ENCODE measurements at regions not wholly inside any gene's neighbourhood (a gene's known extent, or its start where the extent isn't known, plus 50 kb on each side); places are given as distances from the start of the nearest gene placed in this dataset.

DNA sequence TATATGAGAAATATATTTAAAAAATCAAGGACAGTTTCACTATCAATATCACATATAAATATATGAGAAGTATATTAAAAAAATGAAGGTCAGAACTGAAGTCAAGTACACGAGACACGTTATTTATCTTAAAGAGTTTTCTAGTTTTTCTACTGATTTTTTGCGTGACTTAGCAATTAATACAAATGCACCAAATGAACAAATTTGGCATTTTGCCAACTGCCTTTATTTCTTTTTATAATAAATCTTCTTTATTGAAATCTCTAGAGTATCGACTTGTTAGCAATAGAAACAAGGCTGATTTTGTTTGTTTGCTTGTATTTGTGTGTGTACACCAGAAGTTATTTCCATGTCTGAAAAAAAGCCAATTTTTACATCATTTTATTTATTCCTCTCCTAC lies 1684.7 kb upstream of the RAG2 start:
- DNase-seq (ENCODE audit: low read depth in 2 of 2) = no peak

GRCh38 chr11:38278457-38279141 lies 1680.6 kb upstream of the RAG2 start:
- no peak for DNase-seq (ENCODE audit: low read depth in 2 of 2)

DNA sequence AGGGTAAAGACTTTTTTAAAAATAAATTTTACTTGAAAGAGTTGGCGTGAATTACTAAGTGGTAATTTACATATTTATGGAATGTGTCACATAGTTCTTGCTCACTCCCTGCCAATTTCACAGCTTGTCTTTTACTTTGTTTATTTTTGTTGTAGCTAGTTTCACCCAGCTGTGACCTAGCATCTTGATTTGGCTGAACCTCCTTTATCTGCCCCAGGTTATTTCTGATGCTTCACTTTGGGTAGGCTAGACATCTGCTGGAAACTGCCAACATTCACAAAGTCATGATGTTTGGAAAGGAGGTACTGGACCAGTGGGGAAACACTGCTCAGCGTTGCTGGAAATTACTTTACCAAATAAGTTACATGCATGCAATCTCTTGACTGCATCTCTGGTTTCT lies 1676.0 kb upstream of the RAG2 start:
- DNase-seq (ENCODE audit: low read depth in 2 of 2) = no peak

GRCh38 chr11:38272376-38272775 lies 1674.3 kb upstream of the RAG2 start:
- no peak for DNase-seq (ENCODE audit: low read depth in 2 of 2)

GRCh38 chr11:38266691-38267090 lies 1668.7 kb upstream of the RAG2 start:
- no peak for DNase-seq (ENCODE audit: low read depth in 2 of 2)

- no peak for DNase-seq (ENCODE audit: low read depth in 2 of 2)
Measured at GRCh38 chr11:38256436-38256835, 1658.4 kb upstream of the RAG2 start.

GRCh38 chr11:38254913-38255312 lies 1656.9 kb upstream of the RAG2 start:
- no peak for DNase-seq (ENCODE audit: low read depth in 2 of 2)

DNA sequence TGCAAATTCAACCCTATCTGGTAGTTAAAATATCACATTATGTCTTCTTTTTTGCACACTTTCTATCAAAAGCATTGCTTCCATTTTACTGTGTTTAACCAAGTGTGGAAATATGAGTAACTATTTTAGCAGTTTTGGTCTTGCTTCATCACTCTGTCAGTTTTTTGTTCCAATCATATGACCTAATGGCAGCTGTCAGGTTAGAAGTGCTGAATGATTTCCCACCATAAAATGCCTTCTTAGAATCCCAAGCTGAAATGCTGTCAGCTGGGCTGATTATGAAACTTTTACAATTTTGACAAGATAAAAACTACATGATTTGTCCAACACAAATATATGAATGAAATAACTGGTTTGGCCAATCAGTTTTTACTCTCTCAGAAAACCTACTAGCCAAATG lies 1654.6 kb upstream of the RAG2 start:
- no peak for DNase-seq (ENCODE audit: low read depth in 2 of 2)

- no peak for DNase-seq (ENCODE audit: low read depth in 2 of 2)
Measured at GRCh38 chr11:38246451-38246850, 1648.4 kb upstream of the RAG2 start.

DNA sequence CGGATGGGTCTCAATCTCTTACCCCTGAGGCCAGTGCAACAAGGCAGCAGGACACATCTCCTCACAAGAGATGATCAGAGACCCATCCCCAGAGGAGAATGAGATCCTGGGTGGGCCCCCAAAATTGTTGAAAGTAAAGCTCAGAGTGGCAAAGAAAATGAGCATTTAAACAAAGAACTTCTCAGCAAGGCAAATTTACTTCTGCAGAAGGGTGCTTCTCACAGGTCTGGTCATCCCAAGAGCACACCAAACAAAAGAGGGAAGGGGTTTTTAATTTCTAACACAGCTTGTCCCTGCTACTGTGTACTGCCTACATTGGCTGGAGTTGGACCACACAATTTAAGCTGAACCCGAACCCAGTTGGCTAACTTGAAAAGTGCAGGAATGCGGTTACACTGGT lies 1628.6 kb upstream of the RAG2 start:
- no peak for DNase-seq (ENCODE audit: low read depth in 2 of 2)

GRCh38 chr11:38221295-38221694 lies 1623.3 kb upstream of the RAG2 start:
- no peak for DNase-seq (ENCODE audit: low read depth in 2 of 2)

- DNase-seq (ENCODE audit: low read depth in 2 of 2) = no peak
Measured at GRCh38 chr11:38219636-38220035, 1621.6 kb upstream of the RAG2 start.

DNA sequence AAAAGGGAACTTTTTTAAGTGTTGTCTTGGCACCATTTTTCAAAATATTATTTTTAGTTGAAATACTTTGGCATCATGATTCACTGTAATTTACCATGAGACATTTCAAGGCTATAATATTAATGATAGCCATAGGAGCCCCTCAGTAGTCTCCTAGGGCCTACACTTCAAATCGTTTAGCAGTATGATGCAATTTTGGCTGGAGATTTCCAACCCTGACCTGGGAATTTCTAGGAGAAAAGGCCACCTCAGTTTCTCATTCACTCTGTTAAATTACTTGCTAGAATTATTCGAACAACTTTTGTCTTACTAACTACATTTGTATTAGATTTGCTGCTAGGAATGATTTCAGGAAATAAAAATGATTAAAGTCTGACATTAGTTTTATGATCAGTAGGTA lies 1610.9 kb upstream of the RAG2 start:
- DNase-seq (ENCODE audit: low read depth in 2 of 2) = no peak

GRCh38 chr11:38206663-38207062 lies 1608.6 kb upstream of the RAG2 start:
- DNase-seq (ENCODE audit: low read depth in 2 of 2) = no peak

- DNase-seq (ENCODE audit: low read depth in 2 of 2) = no peak
Measured at GRCh38 chr11:38191101-38191500, 1593.1 kb upstream of the RAG2 start.

GRCh38 chr11:38182126-38182866 lies 1584.3 kb upstream of the RAG2 start:
- DNase-seq (ENCODE audit: low read depth in 2 of 2) = no peak

DNA sequence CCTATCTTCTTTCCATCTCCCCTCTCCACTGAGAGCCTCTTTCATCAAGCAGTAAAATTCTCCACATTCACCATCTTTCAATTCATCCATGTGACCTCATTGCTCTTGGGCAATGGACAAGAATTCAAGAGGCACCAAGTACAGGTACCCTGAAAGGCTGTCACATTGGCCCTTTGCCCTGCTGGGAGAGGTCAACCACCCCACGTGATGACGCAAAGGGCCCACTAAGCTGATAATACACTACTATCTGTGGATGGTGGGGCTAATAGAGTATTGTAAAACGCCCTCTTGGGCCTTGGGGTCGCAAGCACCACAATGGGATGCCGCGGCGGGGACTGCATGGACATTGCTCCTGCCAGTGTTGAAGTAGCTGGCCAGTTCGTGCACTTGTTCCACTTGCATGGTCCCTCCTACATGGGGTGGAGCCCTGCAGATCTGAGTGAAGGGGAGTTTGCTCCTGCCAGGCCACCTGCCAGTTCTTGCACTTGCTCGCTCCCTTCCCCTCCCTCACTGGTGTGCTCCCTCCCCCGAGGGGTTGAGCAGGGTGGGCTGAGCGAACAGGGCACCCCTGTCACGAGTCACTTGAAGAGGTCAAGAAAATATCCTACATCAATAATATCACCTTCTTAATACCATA lies 1578.8 kb upstream of the RAG2 start:
- DNase-seq (ENCODE audit: low read depth in 2 of 2) = no peak

DNA sequence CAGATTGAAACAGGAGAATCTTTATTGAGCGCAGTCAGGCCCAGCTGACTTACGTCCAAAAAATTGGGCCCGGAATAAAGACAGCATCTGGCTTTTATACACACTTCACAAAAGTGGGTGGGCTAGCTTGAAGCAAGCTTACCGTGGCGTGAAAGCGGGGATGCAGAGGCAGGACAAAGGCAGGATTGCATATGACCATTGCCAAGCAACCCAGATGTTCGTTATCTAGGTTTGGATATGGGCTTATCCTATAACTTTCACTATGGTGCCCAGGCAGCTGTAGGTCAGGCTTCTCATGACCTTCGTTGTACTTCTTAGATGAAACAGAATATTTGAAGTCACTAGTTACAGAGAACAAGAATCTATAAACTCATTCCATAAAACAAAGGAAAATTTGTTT lies 1575.6 kb upstream of the RAG2 start:
- DNase-seq (ENCODE audit: low read depth in 2 of 2) = no peak

GRCh38 chr11:38169286-38169685 lies 1571.2 kb upstream of the RAG2 start:
- no peak for DNase-seq (ENCODE audit: low read depth in 2 of 2)

DNA sequence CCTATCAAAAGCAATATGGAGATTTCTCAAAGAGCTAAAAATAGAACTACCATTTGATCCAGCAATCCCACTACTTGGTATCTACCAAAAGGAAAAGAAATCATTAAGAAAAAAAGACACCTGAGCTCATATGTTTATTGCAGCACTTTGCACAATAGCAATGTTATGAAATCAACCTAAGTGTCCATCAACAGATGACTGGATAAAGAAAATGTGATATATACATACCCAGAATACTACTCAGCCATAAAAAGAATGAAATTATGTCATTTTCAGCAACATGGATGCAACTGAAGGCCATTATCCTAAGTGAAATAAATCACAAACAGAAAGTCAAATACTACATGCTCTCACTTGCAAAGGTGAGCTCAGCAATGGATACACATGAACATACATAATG lies 1565.5 kb upstream of the RAG2 start:
- DNase-seq (ENCODE audit: low read depth in 2 of 2) = no peak

DNA sequence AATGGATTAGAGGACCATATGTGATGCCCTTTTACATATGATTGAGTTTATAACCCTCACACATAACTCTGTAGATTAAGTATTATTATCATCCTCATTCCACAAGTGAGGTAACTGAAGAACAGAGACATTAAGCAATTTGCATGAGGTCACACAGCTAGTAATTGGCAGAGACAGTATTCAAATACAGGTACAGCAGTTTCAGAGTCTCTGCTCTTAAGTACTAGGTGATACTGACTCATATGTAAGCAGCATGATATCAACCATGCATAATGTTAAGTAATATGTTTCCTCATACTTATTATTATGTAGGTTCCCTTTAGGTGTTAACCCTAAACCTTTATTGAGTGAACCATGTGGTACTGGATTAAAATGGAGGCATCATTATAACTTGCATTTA lies 1562.4 kb upstream of the RAG2 start:
- no peak for DNase-seq (ENCODE audit: low read depth in 2 of 2)

DNA sequence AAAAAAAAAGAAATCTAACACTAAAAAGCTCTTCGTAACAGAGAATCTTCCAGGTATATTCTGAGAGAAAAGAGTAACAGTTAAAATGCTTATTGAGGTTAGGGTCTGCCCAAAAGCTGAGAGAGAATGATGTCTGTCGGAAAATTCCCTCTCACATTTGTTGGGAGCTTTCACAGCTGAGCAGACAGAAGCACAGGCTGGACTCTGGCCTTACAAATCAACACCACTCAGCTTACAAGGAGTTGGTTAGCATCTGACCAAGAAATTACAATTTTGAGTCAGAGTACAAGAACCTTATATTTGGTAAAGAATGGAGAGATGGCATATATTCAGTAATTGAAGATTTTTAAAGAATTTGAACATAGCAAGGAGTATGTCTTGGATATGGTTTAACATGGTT lies 1561.0 kb upstream of the RAG2 start:
- DNase-seq (ENCODE audit: low read depth in 2 of 2) = no peak

- DNase-seq (ENCODE audit: low read depth in 2 of 2) = no peak
Measured at GRCh38 chr11:38156495-38157146, 1558.6 kb upstream of the RAG2 start.
